ENCODE measurements at regions not wholly inside any gene's neighbourhood (a gene's known extent, or its start where the extent isn't known, plus 50 kb on each side); places are given as distances from the start of the nearest gene placed in this dataset.
"Not testable (repeated sequence)": the region's sequence is repeated elsewhere in the genome, so short reads cannot be mapped to it uniquely, and the experiment has no call there.

- no peak overlapping the region for H3K27ac Mint-ChIP-seq
- H3K36me3 Mint-ChIP-seq, result no peaks in the 10 kb centered on the region
- ATAC-seq (ENCODE audit: low read depth) (no peak), DNase-seq (no peak)
- H3K9me3 Mint-ChIP-seq, result no peaks in the 10 kb centered on the region
- H3K27me3 Mint-ChIP-seq, result peaks cover 12% of the 10 kb centered on the region
- no peak overlapping the region for H3K4me3 Mint-ChIP-seq
- no peaks in the 10 kb centered on the region for H3K4me1 Mint-ChIP-seq
- POLR2A ChIA-PET, result no interaction called here
These were observed 143.6 kb upstream of the TBC1D5 start for GRCh38 chr3:17885986-17886385.

GRCh38 chr3:17882981-17883380, 140.6 kb upstream of the TBC1D5 start:
- Mint-ChIP-seq H3K9me3 (no peaks in the 10 kb centered on the region), H3K36me3 (no peaks in the 10 kb centered on the region), H3K27me3 (peaks cover 6% of the 10 kb centered on the region), H3K4me1 (no peaks in the 10 kb centered on the region), H3K4me3 (no peak overlapping the region), H3K27ac (no peak overlapping the region)
- ATAC-seq (ENCODE audit: low read depth) (no peak), DNase-seq (no peak)
- POLR2A ChIA-PET, result no interaction called here

- POLR2A ChIA-PET, result no interaction called here
- Mint-ChIP-seq H3K27ac (no peak overlapping the region), H3K9me3 (no peaks in the 10 kb centered on the region)
These were observed 134.9 kb upstream of the TBC1D5 start for GRCh38 chr3:17877299-17877698.

GRCh38 chr3:17874636-17875035, 132.2 kb upstream of the TBC1D5 start:
- H3K9me3 Mint-ChIP-seq, result no peaks in the 10 kb centered on the region
- no peaks in the 10 kb centered on the region for H3K27me3 Mint-ChIP-seq
- ATAC-seq (ENCODE audit: low read depth), result no peak
- H3K36me3 Mint-ChIP-seq, result no peaks in the 10 kb centered on the region
- POLR2A ChIA-PET, result no interaction called here
- H3K4me1 Mint-ChIP-seq, result no peaks in the 10 kb centered on the region
- no peak overlapping the region for H3K27ac Mint-ChIP-seq
- H3K4me3 Mint-ChIP-seq, result no peak overlapping the region
- no peak for DNase-seq

More at GRCh38 chr3:17877299-17877698, 134.9 kb upstream of the TBC1D5 start:
- ATAC-seq (ENCODE audit: low read depth) (no peak), DNase-seq (no peak)
- no peaks in the 10 kb centered on the region for H3K27me3 Mint-ChIP-seq
- no peaks in the 10 kb centered on the region for H3K36me3 Mint-ChIP-seq
- H3K4me1 Mint-ChIP-seq, result no peaks in the 10 kb centered on the region
- H3K4me3 Mint-ChIP-seq, result no peak overlapping the region

- POLR2A ChIA-PET, result no interaction called here
- no peak for ATAC-seq (ENCODE audit: low read depth)
- no peaks in the 10 kb centered on the region for H3K9me3 Mint-ChIP-seq
These were observed 130.0 kb upstream of the TBC1D5 start for GRCh38 chr3:17872457-17872856.

GRCh38 chr3:17865631-17866030, 123.2 kb upstream of the TBC1D5 start:
- Mint-ChIP-seq H3K4me1 (no peaks in the 10 kb centered on the region), H3K4me3 (no peak overlapping the region), H3K27ac (no peak overlapping the region), H3K9me3 (no peaks in the 10 kb centered on the region), H3K27me3 (peaks cover 3% of the 10 kb centered on the region), H3K36me3 (no peaks in the 10 kb centered on the region)
- POLR2A ChIA-PET, result no interaction called here
- ATAC-seq (ENCODE audit: low read depth) (no peak), DNase-seq (no peak)

More at GRCh38 chr3:17872457-17872856, 130.0 kb upstream of the TBC1D5 start:
- no peak for DNase-seq
- Mint-ChIP-seq H3K4me1 (no peaks in the 10 kb centered on the region), H3K27ac (no peak overlapping the region), H3K36me3 (no peaks in the 10 kb centered on the region), H3K27me3 (peaks cover 3% of the 10 kb centered on the region), H3K4me3 (no peak overlapping the region)

GRCh38 chr3:17861476-17861875, 119.0 kb upstream of the TBC1D5 start:
- Mint-ChIP-seq H3K27me3 (no peaks in the 10 kb centered on the region), H3K4me3 (no peak overlapping the region), H3K4me1 (no peaks in the 10 kb centered on the region), H3K27ac (no peak overlapping the region), H3K9me3 (no peaks in the 10 kb centered on the region), H3K36me3 (no peaks in the 10 kb centered on the region)
- no peak for DNase-seq
- POLR2A ChIA-PET, result no interaction called here
- ATAC-seq (ENCODE audit: low read depth), result no peak

- H3K9me3 Mint-ChIP-seq; H3K4me3 Mint-ChIP-seq; H3K36me3 Mint-ChIP-seq; H3K27ac Mint-ChIP-seq; H3K4me1 Mint-ChIP-seq; H3K27me3 Mint-ChIP-seq; DNase-seq; POLR2A ChIA-PET; ATAC-seq (ENCODE audit: low read depth): not testable (repeated sequence)
These were observed 118.5 kb upstream of the TBC1D5 start for GRCh38 chr3:17860840-17861471.

- Mint-ChIP-seq H3K9me3 (no peaks in the 10 kb centered on the region), H3K27ac (no peak overlapping the region), H3K4me3 (no peak overlapping the region), H3K4me1 (no peaks in the 10 kb centered on the region), H3K27me3 (peaks cover 13% of the 10 kb centered on the region), H3K36me3 (no peaks in the 10 kb centered on the region)
- DNase-seq, result no peak
- POLR2A ChIA-PET, result no interaction called here
- ATAC-seq (ENCODE audit: low read depth), result no peak
These were observed 109.8 kb upstream of the TBC1D5 start for GRCh38 chr3:17852217-17852616.

- Mint-ChIP-seq H3K9me3 (no peaks in the 10 kb centered on the region), H3K36me3 (no peaks in the 10 kb centered on the region), H3K27ac (no peak overlapping the region), H3K4me1 (no peaks in the 10 kb centered on the region), H3K27me3 (peaks cover 8% of the 10 kb centered on the region), H3K4me3 (no peak overlapping the region)
- ATAC-seq (ENCODE audit: low read depth) (no peak), DNase-seq (no peak)
- POLR2A ChIA-PET, result no interaction called here
These were observed 108.0 kb upstream of the TBC1D5 start for GRCh38 chr3:17850448-17850847.

GRCh38 chr3:17848102-17848501, 105.7 kb upstream of the TBC1D5 start:
- H3K27me3 Mint-ChIP-seq, result peaks cover 2% of the 10 kb centered on the region
- H3K9me3 Mint-ChIP-seq, result no peaks in the 10 kb centered on the region
- DNase-seq (no peak), ATAC-seq (ENCODE audit: low read depth) (no peak)
- H3K4me1 Mint-ChIP-seq, result no peaks in the 10 kb centered on the region
- POLR2A ChIA-PET, result no interaction called here
- H3K36me3 Mint-ChIP-seq, result no peaks in the 10 kb centered on the region
- H3K27ac Mint-ChIP-seq, result no peak overlapping the region
- no peak overlapping the region for H3K4me3 Mint-ChIP-seq

- no peaks in the 10 kb centered on the region for H3K9me3 Mint-ChIP-seq
- POLR2A ChIA-PET, result no interaction called here
- no peak for ATAC-seq (ENCODE audit: low read depth)
- no peak overlapping the region for H3K27ac Mint-ChIP-seq
- no peak overlapping the region for H3K4me3 Mint-ChIP-seq
- H3K4me1 Mint-ChIP-seq, result no peaks in the 10 kb centered on the region
- H3K36me3 Mint-ChIP-seq, result no peaks in the 10 kb centered on the region
- DNase-seq, result no peak
- H3K27me3 Mint-ChIP-seq, result peaks cover 2% of the 10 kb centered on the region
These were observed 104.7 kb upstream of the TBC1D5 start for GRCh38 chr3:17847156-17847555.

- H3K4me3 Mint-ChIP-seq, result no peak overlapping the region
- peaks cover 2% of the 10 kb centered on the region for H3K27me3 Mint-ChIP-seq
- H3K36me3 Mint-ChIP-seq, result no peaks in the 10 kb centered on the region
- H3K4me1 Mint-ChIP-seq, result no peaks in the 10 kb centered on the region
- DNase-seq, result no peak
- H3K27ac Mint-ChIP-seq, result no peak overlapping the region
- POLR2A ChIA-PET, result no interaction called here
- H3K9me3 Mint-ChIP-seq, result no peaks in the 10 kb centered on the region
- ATAC-seq (ENCODE audit: low read depth), result no peak
These were observed 104.0 kb upstream of the TBC1D5 start for GRCh38 chr3:17846466-17846865.

- Mint-ChIP-seq H3K9me3 (no peaks in the 10 kb centered on the region), H3K4me1 (no peaks in the 10 kb centered on the region), H3K27ac (no peak overlapping the region), H3K27me3 (peaks cover 4% of the 10 kb centered on the region), H3K4me3 (no peak overlapping the region), H3K36me3 (no peaks in the 10 kb centered on the region)
- ATAC-seq (ENCODE audit: low read depth) (no peak), DNase-seq (no peak)
- POLR2A ChIA-PET, result no interaction called here
These were observed 102.8 kb upstream of the TBC1D5 start for GRCh38 chr3:17845026-17845812.

All from activated naive CD8-positive, alpha-beta T cell treated with anti-CD3 and anti-CD28 coated beads, Interleukin-2, amount 10 ng/mL, durations not matched to agents 7 days and 5 days (primary cell).